ENCODE measurements at regions not wholly inside any gene's neighbourhood (a gene's known extent, or its start where the extent isn't known, plus 50 kb on each side); places are given as distances from the start of the nearest gene placed in this dataset.

DNA sequence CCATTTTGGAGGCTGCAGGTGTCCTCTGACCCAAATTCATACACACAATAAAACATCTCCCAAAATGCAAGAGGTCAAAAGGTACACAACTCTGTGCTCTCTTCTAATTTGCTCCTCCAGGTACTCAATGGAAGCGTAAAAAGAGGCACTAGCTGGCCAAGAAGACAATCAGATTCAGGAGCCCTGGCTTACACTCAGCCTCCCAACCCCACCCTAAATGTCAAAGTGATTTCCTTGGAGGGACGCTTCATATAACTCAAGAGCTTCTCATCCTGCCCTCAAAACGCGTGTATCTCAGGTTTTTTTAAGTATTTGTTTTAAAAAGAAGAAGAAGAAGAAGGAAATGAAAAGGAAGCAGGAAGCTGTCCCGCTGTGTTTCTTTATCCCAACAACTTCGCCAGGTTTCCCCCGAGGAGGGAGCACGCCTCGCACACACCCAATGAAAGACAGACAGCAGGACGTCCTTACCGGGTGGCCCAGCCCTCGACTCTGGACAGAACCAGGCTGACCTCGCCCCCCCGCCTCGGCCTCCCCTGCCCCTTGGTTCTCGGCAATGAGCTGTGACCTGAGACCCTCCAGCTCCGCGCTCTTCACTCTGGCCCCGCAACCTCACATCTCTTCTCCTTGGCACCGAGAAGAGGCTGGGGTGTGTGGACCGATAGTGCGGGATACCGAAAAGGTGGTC lies 620.7 kb upstream of the ZNF385D start:
- TF ChIP-seq, protein P1, sequence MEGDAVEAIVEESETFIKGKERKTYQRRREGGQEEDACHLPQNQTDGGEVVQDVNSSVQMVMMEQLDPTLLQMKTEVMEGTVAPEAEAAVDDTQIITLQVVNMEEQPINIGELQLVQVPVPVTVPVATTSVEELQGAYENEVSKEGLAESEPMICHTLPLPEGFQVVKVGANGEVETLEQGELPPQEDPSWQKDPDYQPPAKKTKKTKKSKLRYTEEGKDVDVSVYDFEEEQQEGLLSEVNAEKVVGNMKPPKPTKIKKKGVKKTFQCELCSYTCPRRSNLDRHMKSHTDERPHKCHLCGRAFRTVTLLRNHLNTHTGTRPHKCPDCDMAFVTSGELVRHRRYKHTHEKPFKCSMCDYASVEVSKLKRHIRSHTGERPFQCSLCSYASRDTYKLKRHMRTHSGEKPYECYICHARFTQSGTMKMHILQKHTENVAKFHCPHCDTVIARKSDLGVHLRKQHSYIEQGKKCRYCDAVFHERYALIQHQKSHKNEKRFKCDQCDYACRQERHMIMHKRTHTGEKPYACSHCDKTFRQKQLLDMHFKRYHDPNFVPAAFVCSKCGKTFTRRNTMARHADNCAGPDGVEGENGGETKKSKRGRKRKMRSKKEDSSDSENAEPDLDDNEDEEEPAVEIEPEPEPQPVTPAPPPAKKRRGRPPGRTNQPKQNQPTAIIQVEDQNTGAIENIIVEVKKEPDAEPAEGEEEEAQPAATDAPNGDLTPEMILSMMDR (IDR thresholded peaks at IDR 0.05; ENCODE audit: borderline replicate concordance, extremely low read depth, low read length, poor library complexity, severe bottlenecking), result no peak
- no peak for TF ChIP-seq EZH2 (IDR thresholded peaks at IDR 0.05; ENCODE audit: borderline replicate concordance, low read depth, low read length, severe bottlenecking)

Measured in DND-41 (cell line).